Body of pancreas (tissue), 4 donors: ENCODE measurements at regions not wholly inside any gene's neighbourhood (a gene's known extent, or its start where the extent isn't known, plus 50 kb on each side); places are given as distances from the start of the nearest gene placed in this dataset.

Experiments used
- CTCF ChIP-seq, 7 experiments: fragments of 450-650 bp in 4 of 7; fragments of 200-600 bp in 3 of 7; sonication (generic) in 3 of 7; IDR thresholded peaks; one replicate each; pipeline ENCODE4 v1.5.1; 2016 to 2019; ENCODE audit warnings: antibody characterized with exemption in 7 of 7
- POLR2A ChIP-seq, 3 donors: fragments of 450-650 bp; IDR thresholded peaks; one replicate each; pipeline ENCODE4 v1.6.1; 2016; ENCODE audit warnings: antibody characterized with exemption in 3 of 3, mild to moderate bottlenecking in 2 of 3

- TF ChIP-seq POLR2A (IDR thresholded peaks at IDR 0.05): no peak
- no peak for TF ChIP-seq CTCF (IDR thresholded peaks at IDR 0.05)
These were observed 646.5 kb upstream of the GRAMD2B start for GRCh38 chr5:125776656-125777139.
